HG02840 (cell line): ENCODE measurements at regions not wholly inside any gene's neighbourhood (a gene's known extent, or its start where the extent isn't known, plus 50 kb on each side); places are given as distances from the start of the nearest gene placed in this dataset.
"Not testable (repeated sequence)": the region's sequence is repeated elsewhere in the genome, so short reads cannot be mapped to it uniquely, and the experiment has no call there.

Experiments
- ATAC-seq: cut with Tn5 transposase; IDR thresholded peaks from one replicate; pipeline ENCODE4 v1.9.1; 2021; ENCODE audit warnings: mild to moderate bottlenecking, moderate library complexity, moderate number of reproducible peaks; ENCODE audit not compliant: unreplicated experiment, low FRiP score

DNA sequence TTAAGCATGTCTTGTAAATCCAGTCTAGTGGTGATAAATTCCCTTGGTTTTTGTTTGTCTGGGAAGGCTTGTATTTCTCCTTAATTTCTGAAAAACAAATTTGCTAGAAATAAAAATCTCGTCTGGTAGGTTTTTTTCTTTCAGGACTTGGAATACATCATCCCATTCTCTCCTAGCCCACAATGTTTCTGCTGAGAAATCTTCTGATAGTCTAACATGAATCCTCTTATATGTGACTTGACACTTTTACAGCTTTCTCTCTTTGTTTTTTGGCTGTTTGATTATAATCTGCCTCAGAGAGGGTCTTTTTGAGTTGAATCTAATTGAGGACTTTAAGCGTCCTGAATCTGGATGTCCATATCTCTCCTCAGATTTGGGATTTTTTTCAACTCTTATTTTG, 104.9 kb downstream of the FEM1C start:
- ATAC-seq = no peak

DNA sequence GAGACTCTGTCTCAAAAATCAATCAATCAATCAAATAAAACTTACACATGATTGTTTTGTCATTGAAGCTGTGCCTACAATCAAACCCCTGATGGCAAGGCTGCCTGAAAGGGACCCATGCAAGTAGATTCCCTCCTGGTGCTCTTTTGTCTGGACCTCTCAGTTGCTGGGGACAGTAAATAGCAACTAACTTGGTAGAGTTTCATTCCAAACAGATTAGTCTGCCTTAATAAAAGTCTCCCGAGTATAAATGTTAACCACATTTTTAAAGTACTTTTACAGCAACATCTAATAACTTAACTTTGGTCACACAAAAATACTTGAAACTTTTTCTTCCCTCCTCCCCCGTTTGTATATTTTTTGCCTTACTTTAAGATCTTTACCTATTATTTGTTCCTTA, 105.5 kb downstream of the FEM1C start:
- ATAC-seq = no peak

GRCh38 chr5:115435778-115436712, 108.5 kb downstream of the FEM1C start:
- no peak for ATAC-seq

DNA sequence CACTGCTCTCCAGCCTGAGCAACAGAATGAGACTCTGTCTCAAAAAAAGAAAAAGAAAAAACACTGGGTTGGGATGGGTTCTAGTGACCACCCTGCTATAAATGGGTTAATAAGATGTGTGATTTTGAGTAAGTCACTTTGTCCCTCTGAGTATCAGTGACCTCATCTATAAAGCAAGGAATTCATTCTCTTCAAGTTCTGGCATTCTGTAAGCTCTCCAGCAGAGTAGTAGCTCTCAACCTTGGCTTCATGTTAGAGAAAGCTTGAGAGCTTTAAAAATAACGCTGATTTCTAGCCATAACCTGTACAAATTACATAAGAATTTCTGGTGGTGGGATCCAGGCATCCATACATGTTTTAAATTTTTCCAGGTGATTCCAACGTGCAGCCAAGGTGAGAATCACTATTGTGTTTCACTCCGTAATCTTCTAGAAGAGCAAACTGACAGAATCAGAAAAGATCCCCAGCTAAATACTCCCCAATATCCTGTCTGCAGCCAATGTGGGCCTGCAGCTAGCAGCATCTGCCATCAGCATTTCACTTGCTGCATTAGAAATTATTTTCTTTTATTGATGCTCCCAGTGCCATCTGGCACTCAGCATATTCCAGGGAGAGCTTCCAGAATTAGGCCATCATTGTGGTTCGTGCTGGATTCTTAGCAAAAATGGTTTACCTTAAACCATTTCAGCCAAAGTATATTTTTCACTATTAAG, 109.4 kb downstream of the FEM1C start:
- ATAC-seq = no peak

DNA sequence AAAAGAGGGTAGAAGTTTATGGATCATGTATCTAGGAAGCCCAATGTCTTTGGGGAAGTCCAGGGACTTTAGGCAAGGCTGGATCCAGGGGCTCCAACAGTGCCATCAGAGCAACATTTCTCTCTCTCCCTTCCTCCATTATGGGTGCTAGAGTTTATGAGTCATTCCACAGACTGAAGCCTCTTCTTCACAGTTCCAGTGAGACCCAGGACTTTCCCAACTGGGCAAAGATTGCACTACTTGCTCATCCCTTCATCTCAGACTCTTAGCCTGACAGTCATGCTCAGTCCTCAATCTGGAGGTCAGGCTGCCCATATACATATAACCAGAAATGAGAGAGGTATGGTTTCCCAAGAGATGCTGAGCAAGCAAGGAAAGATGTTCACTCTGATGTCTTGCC, 110.7 kb downstream of the FEM1C start:
- no peak for ATAC-seq

GRCh38 chr5:115432691-115433090, 111.9 kb downstream of the FEM1C start:
- no peak for ATAC-seq

DNA sequence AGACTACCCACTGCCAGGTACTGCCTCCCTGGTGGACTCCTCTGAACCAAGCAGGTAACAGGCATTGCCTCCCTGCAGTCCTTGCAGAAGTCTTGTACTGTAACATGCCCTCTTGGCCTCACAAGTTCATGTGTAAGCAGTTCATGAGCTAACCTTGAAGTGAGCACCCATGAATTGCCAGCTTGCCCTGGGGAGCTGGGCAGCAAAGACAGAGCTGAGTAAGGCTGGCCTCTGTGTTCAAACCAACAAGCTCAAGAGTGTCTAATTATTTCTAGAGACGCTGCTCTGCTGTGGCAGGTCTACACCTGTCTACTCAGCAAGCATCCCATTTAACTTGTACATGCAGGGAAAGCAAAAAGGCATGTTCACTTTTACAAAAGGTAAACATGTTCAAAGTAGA, 113.5 kb downstream of the FEM1C start:
- ATAC-seq = no peak

- no peak for ATAC-seq
These were observed 114.2 kb downstream of the FEM1C start for GRCh38 chr5:115430374-115430773.

DNA sequence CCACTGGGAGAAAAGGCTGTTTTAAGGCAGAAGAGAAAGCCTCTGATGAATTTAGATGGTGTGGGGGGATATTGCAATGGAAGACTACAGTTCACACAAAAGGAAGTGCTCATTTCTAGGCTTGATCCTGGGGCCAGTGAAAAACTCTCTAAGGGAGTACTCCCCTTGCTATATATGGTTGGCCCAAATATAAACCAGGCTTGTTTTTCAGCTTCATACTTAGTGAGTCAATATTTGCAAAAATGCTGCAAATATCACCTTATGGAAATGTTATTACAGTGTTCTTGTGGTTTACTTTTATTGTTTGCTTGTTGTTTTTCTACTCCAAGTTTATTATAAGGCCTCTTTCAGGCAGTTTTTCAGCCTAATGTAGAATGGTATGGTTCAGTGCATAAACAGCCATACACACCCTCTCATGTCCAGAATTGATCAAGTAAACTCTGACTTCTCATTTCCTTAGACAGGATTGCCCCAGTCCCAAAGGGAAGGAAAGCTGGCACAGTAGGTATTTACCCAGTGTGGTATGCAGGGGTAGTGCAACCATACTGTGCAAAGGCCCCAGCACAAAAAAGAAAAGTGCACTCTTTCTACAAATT, 115.1 kb downstream of the FEM1C start:
- ATAC-seq = no peak

DNA sequence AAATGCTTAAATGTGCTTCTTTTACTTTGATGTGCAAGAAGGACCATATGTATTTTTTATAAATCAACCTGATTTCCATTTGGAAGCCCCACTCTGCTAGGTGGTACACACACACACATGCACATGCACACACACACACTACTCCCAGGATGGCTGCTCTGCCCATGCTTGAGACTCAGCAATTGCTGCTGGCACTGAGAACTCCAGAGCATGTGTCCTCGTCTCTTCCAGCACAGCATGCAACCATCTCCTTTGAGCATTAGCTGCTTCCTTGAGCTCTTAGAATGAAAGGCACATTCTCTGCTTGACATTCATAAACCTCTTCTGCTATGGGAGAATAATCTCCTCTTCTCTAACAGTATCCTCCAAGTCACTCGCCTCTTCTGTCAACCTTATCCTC, 115.9 kb downstream of the FEM1C start:
- ATAC-seq = no peak

DNA sequence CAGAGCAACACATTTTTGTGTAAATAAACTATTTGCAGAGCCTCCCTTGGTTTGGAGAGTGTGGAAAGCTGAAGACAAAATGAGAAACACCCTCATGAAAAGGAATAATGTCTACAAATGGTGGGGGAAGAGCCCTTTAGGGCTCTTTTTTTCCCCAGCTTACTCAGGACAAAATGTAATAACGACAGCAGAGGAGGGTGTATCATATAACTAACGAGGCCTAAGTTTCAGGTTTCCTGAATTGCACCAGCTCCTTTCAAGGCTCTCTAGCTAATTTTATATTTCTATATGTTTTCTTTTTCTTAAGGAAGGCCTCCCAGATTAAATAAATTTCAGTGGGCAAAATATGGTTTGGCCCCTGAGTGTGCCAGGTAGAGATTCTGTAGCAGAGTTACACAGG, 116.3 kb downstream of the FEM1C start:
- ATAC-seq = no peak

GRCh38 chr5:115424446-115424845, 120.1 kb downstream of the FEM1C start:
- ATAC-seq = no peak

DNA sequence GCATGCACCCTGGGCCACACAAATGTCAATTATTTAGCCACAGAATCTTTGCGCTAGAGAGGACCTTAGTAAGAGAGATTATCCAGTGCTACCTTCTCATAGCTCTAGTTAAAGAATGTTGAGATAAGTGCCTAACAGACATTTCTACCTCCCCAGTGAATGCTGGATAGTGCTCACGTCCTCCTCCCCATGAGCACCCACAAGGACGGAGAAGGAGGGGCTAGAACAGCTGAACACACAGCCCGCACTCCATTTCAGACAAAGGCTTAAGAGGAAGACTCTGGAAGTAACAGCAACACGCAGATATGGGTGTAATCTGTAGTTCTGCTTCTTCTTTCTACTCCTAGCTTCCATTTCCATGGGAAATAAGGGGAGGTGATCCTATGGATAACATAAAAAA, 120.5 kb downstream of the FEM1C start:
- ATAC-seq = no peak

GRCh38 chr5:115423541-115423940, 121.0 kb downstream of the FEM1C start:
- ATAC-seq = no peak

- no peak for ATAC-seq
These were observed 121.5 kb downstream of the FEM1C start for GRCh38 chr5:115423051-115423450.

DNA sequence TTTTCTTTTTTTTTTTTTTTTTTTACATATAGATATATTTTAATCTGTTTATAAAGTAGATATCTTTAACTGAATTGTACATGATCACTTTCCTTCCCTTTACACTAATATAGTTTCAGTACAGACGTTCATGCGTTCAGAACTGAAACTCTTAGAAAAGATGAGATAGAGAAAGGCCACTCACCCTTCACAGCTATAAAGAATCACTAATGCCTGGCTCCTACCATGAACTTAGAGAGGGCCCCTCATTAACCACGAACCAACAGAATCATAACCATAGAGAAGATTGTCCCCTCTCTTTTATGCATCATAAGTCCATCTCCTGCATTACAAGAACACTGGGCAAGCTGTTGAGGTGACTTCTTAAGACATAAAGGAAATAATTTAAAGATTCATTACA, 123.8 kb downstream of the FEM1C start:
- ATAC-seq = not testable (repeated sequence)

- no peak for ATAC-seq
These were observed 123.6 kb upstream of the CCDC112 start for GRCh38 chr5:115419846-115420585.

DNA sequence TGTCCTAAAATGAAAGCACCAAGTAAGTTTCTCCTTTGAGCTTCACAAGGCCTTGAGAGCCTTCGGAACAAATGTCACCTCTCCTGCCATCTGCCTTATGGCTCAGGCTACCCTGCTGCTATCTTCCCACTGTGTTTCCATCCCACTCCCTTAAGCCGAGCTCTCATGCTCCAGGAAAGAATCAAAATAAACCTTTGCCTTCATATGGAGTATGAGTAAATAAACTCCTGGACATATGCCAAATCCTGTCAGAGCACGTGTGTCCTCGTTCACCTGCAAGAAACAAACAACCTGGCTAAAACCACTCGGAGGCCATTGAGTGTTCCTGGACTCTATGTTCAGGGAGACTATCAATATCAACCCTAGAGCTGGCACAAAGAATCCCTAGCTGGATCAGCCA, 122.3 kb upstream of the CCDC112 start:
- ATAC-seq = no peak

DNA sequence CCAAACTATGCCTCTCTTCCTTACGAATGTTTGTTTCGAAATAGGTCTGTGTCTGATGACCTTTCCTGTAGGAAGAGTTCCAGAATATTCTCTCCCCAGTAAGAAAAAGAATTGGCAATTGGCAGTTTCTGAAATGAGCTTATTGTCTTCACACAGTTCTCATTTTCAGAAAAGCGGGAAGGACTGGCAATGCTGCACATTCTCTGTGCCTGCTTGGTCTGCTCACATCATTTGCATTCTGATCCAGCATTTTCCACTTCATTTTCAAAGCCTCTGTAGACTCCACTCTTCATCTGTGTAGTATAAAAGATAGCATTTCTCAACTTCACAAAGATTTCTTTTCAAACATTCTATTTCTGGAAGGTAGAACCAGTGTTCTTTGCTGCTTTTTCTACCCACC, 120.6 kb upstream of the CCDC112 start:
- no peak for ATAC-seq

- no peak for ATAC-seq
These were observed 118.7 kb upstream of the CCDC112 start for GRCh38 chr5:115415143-115415491.
